GM10248 (cell line): ENCODE measurements at regions not wholly inside any gene's neighbourhood (a gene's known extent, or its start where the extent isn't known, plus 50 kb on each side); places are given as distances from the start of the nearest gene placed in this dataset.

Source experiments
- CTCF ChIA-PET: fragments of 300-600 bp; sonication (Branson Sonifier 250); formaldehyde crosslinking; extraction: SDS; loops from one replicate; lab custom pipeline; 2021; ENCODE audit warnings: antibody characterized with exemption; lab: Yijun Ruan, JAX
- POLR2A ChIA-PET: fragments of 350-650 bp; sonication (Branson Sonifier 250); formaldehyde crosslinking; extraction: SDS; loops from one replicate; lab custom pipeline; 2020; ENCODE audit warnings: antibody characterized with exemption; lab: Yijun Ruan, JAX
- DNase-seq: peaks from one replicate; pipeline ENCODE4 v3.0.0; 2012; ENCODE audit errors: extremely low spot score
- TF ChIP-seq, protein P1 (sequence below): IDR thresholded peaks from 2 replicates; pipeline ENCODE4 v1.5.1; 2012; ENCODE audit warnings: mild to moderate bottlenecking, low read depth; ENCODE audit errors: extremely low read depth, missing control alignments, control extremely low read depth

DNA sequence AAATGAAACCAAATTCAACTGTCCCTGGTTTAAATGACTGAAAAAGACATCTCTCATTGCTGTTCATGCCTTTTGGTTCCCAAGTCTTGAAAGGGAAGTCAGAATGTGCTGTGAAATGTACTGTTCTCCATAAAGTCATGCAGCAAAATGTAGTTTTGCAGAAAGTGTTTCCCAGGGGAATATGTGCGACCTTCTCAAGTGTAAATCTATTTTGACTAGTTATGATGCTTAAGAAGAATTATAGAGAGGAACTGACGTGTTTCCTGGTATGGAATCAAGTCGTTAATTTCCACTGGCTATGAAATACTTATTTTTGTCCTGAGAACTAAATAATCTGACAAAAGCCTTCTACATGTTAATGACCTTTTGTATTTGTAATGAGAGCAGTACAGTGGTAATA is 223.1 kb downstream of the CLCN4 start:
- ChIA-PET CTCF (no interaction called here), POLR2A (no interaction called here)
- TF ChIP-seq, protein P1, sequence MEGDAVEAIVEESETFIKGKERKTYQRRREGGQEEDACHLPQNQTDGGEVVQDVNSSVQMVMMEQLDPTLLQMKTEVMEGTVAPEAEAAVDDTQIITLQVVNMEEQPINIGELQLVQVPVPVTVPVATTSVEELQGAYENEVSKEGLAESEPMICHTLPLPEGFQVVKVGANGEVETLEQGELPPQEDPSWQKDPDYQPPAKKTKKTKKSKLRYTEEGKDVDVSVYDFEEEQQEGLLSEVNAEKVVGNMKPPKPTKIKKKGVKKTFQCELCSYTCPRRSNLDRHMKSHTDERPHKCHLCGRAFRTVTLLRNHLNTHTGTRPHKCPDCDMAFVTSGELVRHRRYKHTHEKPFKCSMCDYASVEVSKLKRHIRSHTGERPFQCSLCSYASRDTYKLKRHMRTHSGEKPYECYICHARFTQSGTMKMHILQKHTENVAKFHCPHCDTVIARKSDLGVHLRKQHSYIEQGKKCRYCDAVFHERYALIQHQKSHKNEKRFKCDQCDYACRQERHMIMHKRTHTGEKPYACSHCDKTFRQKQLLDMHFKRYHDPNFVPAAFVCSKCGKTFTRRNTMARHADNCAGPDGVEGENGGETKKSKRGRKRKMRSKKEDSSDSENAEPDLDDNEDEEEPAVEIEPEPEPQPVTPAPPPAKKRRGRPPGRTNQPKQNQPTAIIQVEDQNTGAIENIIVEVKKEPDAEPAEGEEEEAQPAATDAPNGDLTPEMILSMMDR = no peak
- no peak for DNase-seq

DNA sequence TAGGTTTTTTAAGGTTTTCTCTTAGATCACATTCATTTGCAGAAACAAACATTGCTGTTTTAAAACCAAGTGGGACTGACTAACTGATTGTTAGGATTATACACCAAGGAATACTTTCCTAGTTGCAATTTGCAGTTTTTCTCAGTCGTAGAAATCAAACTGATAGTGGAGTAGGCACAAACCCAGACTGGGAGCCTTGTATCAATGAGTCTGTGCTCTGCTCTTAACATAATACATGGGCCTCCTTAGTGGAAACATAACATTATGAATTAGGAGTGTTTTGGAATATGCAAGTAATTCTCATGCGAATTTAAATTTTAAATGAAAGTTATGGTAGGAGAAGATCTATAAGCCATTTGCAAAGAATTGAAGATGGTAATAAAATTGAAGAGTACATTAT is 223.5 kb downstream of the CLCN4 start:
- no peak for DNase-seq
- ChIA-PET POLR2A (no interaction called here), CTCF (no interaction called here)
- TF ChIP-seq, protein P1 = no peak

DNA sequence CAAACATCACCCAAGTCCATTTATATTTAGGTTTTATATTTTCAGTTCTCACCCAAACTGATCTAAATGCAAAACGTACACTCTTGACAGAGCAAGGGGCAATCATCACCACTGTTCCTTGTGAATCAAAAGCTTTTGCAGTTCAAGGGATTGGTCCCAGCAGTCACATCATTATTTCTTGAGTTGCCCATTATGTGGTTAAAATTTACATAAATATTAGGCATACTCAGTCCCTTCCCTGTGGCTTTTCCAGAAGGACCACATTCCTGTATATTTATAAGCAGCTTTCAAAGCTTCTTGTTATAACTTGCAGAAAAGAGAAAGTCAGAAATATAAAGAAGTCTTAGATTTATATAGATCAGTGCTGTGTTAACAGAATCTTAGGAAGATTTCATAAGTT is 224.4 kb downstream of the CLCN4 start:
- ChIA-PET CTCF (no interaction called here), POLR2A (no interaction called here)
- DNase-seq = no peak
- TF ChIP-seq, protein P1 = no peak

DNA sequence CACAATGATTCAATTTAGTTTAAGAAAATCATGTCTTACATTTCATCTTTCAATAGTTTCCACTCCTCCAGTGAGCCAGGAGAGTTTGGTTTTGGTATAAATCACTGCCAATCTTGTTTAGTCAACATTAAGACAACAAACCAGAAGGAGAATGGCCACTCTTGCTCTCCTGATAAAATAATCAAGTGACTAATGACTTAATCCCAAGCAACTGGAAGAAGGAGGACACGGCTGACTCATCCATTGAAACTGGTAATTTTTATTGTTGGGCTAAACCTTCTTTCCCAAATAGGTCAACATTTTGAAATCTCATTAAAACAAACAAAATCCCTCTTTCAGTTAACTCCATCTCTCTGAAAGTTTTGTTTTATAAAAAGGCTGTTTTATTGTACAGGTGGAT is 230.2 kb downstream of the CLCN4 start:
- TF ChIP-seq, protein P1 = no peak
- POLR2A ChIA-PET = no interaction called here
- CTCF ChIA-PET = no interaction called here
- no peak for DNase-seq

DNA sequence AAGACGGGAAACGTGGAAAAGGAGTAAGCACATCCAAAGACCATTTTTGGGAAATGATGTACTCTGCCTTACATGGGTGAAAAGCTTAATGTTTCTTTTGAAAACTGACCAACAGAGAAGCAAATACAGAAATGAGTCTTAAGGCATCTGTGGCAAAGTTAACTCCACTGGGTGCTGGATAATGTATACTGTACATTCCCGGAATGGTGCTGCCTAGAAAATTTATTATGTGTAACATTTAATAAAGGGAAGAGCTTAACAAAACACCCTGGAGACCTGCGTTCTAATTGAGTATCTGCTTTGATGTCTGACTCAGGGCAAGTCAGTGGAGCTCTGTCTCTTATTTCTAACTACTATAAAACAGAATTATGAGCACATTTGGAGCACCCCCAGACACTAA is 230.2 kb downstream of the MID1 start:
- CTCF ChIA-PET = no interaction called here
- DNase-seq = no peak
- POLR2A ChIA-PET = no interaction called here
- TF ChIP-seq, protein P1 = no peak

DNA sequence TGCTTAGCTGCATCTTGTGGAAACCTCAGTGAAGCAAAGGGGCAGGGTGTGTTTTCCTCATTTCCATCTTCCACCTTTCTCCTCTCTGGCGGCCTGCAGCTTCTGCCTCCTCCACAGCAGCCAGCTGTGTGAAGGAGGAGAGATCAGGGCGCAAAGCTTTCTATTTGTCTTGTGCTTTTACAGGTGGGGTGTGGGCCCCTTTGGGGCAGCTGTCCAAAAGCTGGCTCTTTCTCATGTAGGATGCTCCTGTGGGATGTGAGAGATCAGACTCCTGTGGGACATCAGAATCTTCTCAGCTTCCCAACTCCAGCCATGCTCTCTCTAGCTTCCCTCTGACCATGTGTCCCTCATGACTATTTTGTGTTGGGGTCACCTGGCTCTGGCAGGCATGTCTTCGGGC is 227.1 kb downstream of the MID1 start:
- POLR2A ChIA-PET = no interaction called here
- TF ChIP-seq, protein P1 = no peak
- CTCF ChIA-PET = no interaction called here
- DNase-seq = no peak

DNA sequence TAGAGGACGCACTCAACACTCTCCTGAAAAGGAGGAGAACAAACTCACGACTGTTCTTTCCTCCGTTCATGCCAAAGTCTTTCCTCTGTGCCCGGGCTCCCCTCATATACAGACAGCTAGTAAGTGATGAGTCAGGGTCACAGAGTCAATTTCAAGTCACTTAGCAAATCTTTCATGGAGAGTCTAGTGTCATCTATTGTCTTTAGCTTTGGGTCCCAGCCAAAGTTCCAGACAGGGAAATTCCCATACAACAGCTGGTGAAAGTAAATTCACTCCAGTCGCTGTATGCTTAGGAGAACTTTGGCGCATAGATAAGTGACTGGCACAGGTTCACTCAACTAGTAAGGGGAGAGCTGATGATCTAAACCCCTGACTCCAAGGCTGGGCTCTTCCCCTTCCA is 226.5 kb downstream of the MID1 start:
- TF ChIP-seq, protein P1 = no peak
- DNase-seq = no peak
- ChIA-PET POLR2A (no interaction called here), CTCF (interaction anchor here (1.1 kb wide), 1 partner anchor 16 kb away, joined by 3 read pairs; no protein-coding TSS in a partner anchor)
